ENCODE measurements at regions not wholly inside any gene's neighbourhood (a gene's known extent, or its start where the extent isn't known, plus 50 kb on each side); places are given as distances from the start of the nearest gene placed in this dataset.

DNA sequence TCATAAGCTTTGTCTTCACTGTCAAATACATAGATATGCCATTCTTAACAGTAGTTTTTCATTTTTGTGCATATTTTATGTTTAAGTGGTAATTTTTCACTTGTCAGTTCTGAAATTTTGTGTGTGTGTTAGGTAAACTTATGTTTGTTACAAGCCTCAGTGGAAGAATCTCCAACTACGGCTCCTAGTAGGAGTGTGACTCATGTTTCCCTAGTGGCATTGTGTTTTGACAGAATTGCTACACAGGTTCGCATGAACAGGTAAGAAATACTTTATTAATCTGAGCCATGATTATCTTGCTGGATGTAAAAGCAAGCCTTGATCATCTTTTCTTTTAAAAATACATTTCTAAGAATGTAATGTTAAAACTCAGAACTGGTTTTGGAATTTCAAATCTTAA, 94.4 kb downstream of the BLTP1 start:
- BruUV-seq (replicated peaks), result no TSS peak
- H3K9ac ChIP-seq (replicated peaks; ENCODE audit: extremely low read depth, insufficient read depth, low read length), result no peak overlapping the region
- no peaks in the 10 kb centered on the region for H3K27me3 ChIP-seq (ENCODE audit: control insufficient read depth in 2 of 2, insufficient read depth in 2 of 2, low read length in 2 of 2)
- H3K9me3 ChIP-seq (replicated peaks; ENCODE audit: control insufficient read depth, insufficient read depth, low read length), result no peaks in the 10 kb centered on the region
- H3K36me3 ChIP-seq (ENCODE audit: control insufficient read depth in 2 of 2, extremely low read depth in 1 of 2, insufficient read depth in 2 of 2, low read length in 2 of 2), result peaks cover 0 to 7% of the 10 kb centered on the region in 2 experiments
- H3K27ac ChIP-seq (ENCODE audit: insufficient read depth, low read depth, low read length), result no peak overlapping the region
- DNase-seq (ENCODE audit: low read depth, low spot score) (no peak), FAIRE-seq (no peak)
- H3K79me2 ChIP-seq (ENCODE audit: control insufficient read depth, insufficient read depth, low read length), result no peaks in the 10 kb centered on the region
- no peaks in the 10 kb centered on the region for H3K9me1 ChIP-seq (replicated peaks; ENCODE audit: control insufficient read depth, extremely low read depth, insufficient read depth, low read length)
- no peaks in the 10 kb centered on the region for H4K20me1 ChIP-seq (replicated peaks; ENCODE audit: control insufficient read depth, extremely low read depth, insufficient read depth, low read length)
- no peak overlapping the region for H3K4me2 ChIP-seq (ENCODE audit: insufficient read depth, low read length)
- ChIA-PET CTCF (no interaction called here), POLR2A (no interaction called here)
- intact Hi-C loops (cut with micrococcal nuclease), result no loop called here
- H3K4me1 ChIP-seq (ENCODE audit: control insufficient read depth, extremely low read depth, insufficient read depth, low read length), result no peaks in the 10 kb centered on the region
- TF ChIP-seq, protein P1, sequence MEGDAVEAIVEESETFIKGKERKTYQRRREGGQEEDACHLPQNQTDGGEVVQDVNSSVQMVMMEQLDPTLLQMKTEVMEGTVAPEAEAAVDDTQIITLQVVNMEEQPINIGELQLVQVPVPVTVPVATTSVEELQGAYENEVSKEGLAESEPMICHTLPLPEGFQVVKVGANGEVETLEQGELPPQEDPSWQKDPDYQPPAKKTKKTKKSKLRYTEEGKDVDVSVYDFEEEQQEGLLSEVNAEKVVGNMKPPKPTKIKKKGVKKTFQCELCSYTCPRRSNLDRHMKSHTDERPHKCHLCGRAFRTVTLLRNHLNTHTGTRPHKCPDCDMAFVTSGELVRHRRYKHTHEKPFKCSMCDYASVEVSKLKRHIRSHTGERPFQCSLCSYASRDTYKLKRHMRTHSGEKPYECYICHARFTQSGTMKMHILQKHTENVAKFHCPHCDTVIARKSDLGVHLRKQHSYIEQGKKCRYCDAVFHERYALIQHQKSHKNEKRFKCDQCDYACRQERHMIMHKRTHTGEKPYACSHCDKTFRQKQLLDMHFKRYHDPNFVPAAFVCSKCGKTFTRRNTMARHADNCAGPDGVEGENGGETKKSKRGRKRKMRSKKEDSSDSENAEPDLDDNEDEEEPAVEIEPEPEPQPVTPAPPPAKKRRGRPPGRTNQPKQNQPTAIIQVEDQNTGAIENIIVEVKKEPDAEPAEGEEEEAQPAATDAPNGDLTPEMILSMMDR (IDR thresholded peaks at IDR 0.05; ENCODE audit: extremely low read depth in 1 of 2, insufficient read depth in 1 of 2, low read depth in 1 of 2, low read length in 2 of 2), result no peak
- TF ChIP-seq POLR2AphosphoS5 (IDR thresholded peaks at IDR 0.05; ENCODE audit: insufficient read depth, low read depth, low read length) (no peak), MYC (IDR thresholded peaks at IDR 0.05; ENCODE audit: low read depth, low read length) (no peak), FOS (IDR thresholded peaks at IDR 0.05; ENCODE audit: borderline replicate concordance, insufficient read depth, low read length) (no peak), EZH2 (IDR thresholded peaks at IDR 0.05; ENCODE audit: borderline replicate concordance, low read depth, low read length, severe bottlenecking) (no peak), JUN (IDR thresholded peaks at IDR 0.05; ENCODE audit: borderline replicate concordance, insufficient read depth, insufficient read length, low read depth) (no peak), GATA2 (IDR thresholded peaks at IDR 0.05; ENCODE audit: insufficient read depth, insufficient read length, low read depth, low read length) (no peak), MAX (IDR thresholded peaks at IDR 0.05; ENCODE audit: insufficient read depth, insufficient read length) (no peak), POLR2A (IDR thresholded peaks at IDR 0.05; ENCODE audit: low read depth, low read length) (no peak)
- no peak overlapping the region for H2AFZ ChIP-seq (ENCODE audit: low read depth, low read length)
- H3K4me3 ChIP-seq (replicated peaks in 1 of 3; ENCODE audit: insufficient read depth in 1 of 3, low read depth in 1 of 3, low read length in 3 of 3), result no peak overlapping the region
- dilution Hi-C loops (cut with MboI; ENCODE audit: extremely low pct_ligation_motif_present, low sequenced_read_pairs), result no loop called here
